GM19452 (cell line): ENCODE measurements at regions not wholly inside any gene's neighbourhood (a gene's known extent, or its start where the extent isn't known, plus 50 kb on each side); places are given as distances from the start of the nearest gene placed in this dataset.

ENCODE experiments used
- ATAC-seq: cut with Tn5 transposase; IDR thresholded peaks from one replicate; pipeline ENCODE4 v1.9.1; 2021; ENCODE audit not compliant: unreplicated experiment

DNA sequence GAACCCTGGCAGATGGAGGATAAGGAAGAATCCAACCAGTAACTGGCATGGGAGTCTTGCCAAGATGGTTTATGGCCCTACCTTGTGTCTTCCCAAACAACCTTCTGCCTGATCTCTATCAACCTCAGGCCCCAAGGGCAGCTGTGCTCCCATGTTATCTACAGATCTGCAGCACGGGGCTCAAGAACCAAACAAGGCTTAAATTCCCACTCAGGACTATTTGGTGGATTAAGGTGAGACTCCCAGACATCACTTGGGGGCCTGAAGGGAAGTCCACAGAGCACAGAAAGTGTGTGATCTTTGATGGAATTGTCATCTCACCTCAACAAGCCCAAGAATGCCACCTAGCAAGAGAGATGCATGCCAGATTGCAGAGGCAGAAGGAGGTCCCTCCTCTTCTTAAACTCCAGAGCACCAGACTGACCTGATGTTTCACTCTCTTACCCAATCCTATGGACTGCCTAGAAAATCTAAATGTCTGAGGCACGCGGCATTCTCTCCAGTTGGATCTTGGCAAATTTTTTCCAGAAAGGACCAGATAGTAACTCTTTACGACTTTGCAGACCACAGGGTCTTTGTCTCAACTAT, 759.5 kb upstream of the TBX3 start:
- ATAC-seq, result no peak

DNA sequence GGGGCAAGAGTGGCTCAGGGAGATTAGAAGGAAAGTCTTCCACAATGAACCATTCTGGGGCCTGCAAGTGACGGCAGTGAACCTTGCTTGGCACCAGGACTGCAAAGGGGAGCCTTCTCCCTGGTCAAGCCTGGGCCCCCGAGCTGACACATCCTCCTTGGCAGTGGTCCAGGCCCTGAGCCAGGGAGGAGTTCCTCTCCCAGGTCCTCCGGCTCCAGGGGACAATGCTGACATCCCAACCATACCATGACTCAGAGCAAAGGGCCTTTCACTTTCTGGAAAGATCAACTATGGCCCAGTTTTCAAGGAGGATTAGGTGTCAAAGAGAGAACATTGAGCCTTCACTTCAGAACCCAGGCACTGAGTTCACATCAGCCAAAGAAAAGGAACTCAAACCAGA, 756.5 kb upstream of the TBX3 start:
- ATAC-seq, result no peak

DNA sequence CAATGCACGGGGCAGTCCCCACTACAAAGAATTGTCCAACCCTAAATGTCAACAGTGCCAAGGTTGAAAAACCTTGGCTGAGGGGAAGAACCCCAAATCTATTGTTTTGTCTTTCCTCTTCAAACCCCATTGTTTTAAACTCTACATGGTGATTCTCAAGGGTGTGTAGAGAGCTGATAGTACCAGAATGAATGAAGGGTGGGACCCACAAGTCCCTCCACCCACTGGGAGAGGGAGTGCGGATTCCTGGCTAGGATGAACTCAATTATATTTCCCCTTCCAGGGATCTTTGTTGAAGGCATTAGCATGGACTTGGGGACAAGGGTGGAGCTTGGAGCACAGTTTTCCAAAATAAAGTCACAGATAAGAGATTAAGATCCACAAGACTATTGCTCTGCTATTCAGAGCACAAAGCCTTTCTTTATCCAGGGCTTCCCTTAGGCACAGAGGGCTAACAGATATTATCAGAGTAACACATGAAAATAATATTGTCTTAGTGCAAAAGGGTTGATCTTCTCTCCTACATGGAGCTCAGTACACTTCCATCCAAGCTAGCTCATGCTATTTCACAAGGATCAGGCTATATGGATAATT, 755.1 kb upstream of the TBX3 start:
- ATAC-seq, result no peak

DNA sequence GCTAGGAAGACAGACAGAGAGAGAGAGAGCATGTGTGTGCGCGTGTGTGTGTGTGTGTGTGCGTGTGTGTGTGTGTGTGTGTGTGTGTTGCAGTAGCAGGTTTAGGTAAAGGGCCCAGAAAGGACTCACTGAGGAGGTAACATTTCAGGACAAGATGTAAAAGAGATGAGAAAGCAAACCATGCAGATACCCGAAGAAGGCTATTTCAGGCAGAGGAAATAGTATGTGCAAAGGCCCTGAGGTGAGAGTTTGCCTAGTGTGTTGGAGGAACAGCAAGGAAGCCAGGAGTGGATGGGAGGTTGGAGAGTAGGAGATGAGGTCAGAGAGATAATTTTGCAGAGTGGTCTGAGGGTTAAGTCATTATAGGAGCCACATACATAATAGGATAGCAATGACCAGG, 754.3 kb upstream of the TBX3 start:
- no peak for ATAC-seq

DNA sequence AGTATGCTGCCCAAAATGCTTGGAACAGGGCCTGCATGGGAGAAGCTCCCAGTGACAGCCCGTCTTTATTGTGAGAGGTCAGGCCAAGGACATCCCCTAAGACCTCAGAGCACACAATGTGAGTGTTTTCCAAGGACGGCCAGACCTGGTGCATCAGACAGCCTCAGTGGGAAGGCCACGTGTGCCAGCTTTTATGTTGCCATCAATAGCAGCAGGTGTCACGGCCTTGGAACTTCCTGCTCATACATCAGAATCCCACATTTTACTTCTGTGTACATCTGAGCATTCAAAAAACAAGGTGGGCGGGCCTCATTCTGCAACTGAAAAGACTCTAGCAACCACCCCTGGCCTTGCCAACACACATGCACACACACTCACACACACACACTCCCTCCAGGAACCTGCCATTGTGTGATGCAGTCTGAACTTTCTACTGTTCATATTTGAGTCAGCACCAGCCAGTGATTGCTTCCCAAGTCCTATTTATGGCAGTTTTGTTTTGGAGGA, 753.1 kb upstream of the TBX3 start:
- no peak for ATAC-seq

DNA sequence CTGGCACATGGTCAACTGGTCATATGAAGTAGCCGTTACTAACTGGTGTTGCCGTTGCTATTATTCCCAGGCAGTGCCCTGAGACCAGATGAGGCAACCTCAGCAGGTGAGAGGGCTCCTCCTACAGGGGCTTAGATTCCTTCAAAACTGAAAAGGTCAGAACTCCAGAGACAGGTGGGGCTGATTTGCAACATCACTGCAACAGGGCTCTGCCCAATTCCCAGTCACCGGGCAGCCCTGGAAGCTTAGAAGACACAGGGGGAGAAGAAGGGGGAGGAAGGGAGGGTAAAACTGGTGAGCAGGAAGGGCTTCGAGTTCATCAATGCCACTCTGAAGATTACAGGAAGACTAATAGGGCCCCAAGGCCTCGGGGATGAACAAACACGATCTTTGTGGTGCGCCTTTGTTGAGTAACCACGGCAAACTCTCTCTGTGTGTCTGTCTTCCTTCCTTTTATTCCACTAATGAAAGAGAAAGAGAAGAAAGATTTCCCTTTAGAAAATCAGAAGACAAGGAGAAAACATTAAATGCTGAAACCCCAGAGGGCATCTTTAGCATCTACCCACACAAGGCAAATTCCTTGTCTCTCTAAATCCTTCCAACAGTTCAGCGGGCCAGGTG, 749.1 kb upstream of the TBX3 start:
- ATAC-seq, result no peak

DNA sequence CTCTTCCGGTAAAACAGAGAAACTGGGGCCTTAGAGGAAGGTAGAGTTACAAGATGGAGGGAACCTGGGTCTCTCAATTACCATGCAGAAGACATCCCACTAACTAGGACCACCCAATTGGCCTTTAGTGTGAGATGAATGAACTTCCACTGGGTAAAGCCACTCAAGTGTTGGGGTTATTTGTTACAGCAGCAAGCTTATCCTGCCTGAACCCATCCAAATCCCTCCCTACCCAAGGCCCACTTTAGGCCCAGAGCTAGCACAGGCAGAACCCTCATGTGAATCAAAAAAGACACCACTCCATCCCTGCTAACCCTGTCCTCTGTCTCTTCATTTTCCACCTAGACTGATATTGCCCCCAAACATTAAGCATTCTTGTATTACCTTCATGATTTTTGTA, 746.7 kb upstream of the TBX3 start:
- no peak for ATAC-seq

DNA sequence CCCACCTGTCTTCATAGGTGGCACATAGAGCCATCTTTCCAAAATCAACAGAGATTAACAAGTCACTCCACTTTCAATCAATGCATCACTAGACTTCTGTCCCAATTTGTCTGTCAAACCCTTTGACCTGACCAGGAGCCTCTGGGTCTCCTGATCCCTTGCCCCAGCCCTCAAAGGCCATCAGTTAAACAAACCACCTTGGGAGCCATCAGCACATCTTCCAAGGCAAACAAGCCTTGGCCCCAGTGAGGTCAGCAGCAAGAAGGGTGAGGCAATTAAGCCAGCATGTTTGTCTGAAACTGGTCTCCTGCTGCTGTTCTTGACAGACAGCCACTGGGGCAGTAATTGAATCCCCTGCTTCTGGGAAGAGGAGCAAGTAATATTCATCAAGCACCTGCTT, 742.8 kb upstream of the TBX3 start:
- ATAC-seq, result no peak

DNA sequence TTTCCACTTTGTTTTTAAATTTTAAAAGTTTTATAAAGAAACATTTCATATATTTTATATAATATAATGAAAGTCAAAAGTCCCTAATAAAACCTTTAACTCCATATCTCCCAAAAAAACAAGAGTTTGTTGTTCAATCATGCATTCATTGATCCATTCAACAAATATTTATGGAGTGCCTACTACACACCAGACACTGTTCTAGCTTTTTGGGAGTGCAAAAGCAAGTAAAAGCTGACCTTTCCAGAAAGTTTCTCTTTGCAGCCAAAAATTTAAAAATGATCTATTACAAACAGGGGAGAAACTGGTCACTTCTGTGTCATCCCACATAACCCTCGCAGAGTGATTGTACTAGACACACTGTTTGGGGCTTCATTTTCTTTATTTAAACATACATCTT, 740.0 kb upstream of the TBX3 start:
- no peak for ATAC-seq

DNA sequence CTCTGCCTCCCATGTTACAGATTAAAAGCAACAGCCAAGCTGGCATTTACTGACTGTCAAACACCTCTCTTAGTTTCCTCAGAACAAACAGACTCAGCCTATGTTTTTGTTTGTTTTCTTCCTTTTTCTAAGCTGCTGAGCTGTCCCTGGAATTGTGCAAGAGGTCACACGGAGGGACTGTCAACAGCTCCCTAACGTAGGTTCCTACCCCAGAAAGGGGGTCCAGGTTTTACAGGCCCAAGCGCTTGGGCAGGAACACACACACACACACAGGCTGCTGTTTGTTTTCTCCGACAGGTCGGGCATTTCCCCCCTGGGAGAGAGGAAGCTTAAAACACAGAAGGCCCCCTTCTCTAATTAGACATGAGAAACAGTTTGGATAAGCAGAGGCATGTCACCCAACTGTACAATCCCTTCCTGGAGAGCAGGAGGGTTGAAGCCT, 739.6 kb upstream of the TBX3 start:
- ATAC-seq, result no peak

DNA sequence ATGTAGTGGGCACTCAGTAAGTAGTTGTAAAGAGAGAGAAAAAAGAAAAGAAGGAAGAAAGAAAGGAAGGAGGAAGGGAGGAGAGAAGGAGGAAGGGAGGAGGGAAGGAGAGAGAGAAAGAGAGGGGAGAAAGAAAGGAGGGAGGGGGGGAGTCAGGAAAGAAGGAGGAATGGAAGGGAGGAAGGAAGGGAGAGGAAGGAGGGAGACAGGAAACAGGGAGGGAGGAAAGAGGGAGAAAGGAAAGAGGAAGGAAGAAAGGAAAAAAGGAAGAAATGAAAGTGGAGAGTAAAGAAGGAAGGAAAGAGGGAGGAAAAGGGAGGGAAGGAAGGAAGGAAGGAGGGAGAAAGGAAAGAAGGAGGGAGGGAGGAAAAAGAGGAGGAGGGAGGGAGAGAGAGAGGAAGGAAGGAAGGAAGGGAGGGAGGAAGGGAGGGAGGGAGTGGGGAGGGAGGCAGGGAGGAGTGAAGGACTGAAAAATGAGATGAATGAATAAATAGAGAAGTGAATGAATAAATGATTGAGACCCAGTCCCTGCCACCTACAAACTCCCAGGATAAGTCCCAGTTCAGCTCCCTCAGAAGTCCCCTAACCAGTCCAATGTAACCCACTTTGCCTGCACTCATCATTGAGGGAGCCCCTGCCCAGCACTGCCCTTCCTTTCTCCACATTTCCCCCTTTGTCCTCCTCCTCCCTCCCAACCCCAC, 739.0 kb upstream of the TBX3 start:
- no peak for ATAC-seq

DNA sequence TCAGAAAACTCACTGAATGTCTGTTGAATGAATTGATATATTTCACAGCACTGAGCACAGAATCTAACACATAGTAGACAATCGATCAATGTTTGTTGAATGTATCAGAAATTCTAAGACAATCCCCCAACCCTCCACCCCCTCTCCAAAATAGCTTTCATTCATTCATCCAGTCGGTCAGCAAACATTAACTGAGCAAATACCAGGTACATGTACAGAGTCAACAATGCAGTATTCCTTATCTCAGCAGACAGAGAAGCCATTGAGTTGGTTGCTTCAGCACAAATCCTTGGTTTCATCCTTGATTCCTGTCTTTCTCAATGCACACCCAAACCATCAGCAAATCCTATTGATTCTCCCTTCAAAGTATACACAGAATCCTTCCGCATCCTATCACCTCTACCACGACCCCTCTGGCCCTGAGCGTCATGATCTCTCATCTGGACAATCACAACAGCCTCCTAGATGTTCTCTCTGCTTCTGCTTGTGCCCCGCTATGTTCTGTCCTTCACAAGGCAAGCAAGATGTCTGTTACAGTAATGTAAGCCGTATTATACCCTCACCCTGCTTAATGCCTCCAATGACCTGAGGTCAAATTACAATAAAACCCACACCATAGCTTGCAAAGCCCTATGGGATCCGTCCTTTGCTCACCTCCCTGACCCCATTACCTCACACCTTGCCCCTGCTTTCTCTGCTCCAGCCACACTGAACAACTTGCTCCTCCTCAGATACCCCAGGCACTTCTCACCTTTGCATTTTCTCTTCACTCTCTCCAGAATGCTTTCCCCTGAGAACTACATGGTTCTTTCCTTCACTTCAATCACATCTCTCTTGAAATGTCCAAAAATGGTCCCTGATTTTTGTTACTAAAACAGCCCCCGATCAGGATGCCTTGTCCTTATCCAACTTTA, 738.1 kb upstream of the TBX3 start:
- ATAC-seq, result no peak

DNA sequence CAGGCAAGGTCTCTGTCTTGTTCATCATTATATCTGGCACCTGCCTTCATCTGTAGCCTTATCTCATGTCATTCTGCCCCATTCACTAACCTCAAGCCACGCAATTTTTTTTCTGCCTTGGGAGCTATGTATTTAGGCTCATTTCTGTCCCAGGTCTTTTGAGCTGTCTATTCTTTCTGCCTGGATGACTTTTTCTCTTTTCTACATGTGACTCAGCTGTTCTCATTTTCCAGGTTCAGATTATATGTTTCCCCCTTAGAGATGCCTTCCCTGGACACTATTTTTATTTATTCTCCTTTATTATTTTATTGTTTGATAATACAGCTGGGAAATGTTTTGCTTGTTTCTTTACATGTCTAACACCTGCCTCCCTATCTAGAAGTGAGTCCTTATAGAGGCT, 737.4 kb upstream of the TBX3 start:
- ATAC-seq, result no peak

DNA sequence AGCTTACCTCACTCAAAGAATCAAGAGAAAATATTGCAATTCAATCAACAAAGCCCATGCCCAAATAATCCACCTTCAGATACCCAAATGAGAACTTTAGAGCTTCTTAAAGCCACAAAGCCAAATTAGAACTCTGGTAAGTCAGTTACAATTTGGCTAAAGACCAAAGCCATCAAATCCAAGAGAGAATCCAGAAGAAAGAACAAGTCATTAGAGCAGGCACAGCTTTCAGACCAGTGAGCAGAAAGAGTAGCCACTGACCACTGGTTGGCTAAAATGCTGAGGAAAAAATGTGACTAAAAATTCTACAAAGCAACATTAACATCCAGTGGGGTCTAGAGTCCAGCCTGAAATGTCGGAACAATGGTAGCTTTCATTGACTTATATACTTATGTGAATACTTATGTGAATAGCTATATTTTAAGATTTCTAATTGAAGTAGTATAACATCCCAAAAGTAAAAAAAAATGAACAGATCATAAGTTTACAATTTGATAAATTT, 735.2 kb upstream of the TBX3 start:
- ATAC-seq, result no peak

DNA sequence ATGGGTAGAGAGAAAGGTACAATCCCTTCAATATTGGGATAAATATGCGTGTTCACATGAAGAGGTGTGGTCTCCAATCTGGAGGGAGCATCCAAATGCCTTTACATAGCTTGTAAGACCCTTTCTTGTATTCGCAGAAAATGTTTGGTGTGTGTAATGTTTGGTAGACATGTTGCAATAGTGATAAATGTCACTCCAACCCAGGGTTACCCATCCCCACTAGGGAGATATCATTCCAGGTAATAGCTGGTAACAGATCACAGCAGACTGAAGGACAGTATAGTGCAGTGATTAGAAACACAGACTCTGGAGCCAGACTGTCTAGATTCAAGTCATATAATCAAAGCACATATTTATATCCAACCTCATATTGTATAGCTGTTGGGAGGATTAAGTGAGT, 733.6 kb upstream of the TBX3 start:
- no peak for ATAC-seq

DNA sequence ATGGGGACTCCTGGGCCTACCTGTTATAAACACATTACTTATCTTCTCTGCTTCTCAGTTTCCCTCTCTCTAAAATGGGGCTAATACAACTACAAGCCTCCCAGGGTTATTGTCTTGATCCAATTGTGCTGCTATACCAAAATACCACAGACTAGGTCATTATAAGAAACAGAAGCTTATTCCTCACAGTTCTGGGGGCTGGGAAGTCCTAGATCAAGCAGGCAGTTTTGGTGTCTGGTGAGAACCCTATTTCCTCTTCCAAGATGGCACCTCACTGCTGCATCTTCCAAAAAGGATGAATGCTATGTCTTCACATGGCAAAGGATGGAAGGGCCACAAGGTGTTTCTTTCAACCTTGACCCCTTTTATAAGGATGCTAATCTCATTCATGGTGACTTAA, 732.9 kb upstream of the TBX3 start:
- ATAC-seq, result no peak

DNA sequence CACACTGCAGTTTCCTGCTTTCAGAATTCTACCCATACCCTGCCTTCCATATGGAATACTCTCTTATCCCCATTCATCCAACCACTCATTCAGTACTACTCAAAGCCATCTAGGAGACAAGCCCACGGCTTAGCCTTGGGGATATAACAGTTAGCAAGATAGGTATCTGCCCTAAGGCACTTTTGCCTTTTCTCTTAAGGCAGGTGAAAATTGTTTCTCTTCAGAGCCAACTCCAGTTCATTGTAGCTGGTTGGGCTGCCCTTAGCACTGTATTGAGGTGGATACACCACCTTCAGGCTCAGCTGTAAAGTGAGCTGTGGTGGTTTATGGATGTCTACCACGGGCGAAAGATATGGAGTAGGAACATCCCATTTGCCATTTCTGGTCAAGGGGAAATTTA, 729.7 kb upstream of the TBX3 start:
- ATAC-seq, result no peak

DNA sequence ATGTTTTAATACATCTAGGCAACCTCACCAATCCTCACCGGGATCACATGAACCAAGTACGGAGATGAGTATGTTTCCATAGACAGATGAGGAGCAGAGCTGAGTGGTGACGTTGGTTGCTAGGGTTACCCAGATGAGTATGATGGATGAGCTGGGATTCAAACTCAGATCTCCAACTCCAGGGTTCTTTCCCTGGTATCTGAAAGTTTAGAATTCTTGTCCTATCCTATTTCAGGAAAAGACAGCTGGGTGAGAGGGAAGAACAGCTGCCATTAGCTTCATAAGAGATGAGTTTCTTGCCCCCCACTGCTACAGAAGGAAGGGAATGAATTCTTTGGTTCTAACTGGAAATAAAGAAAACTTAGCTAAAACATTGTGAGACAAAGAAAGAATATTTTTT, 728.9 kb upstream of the TBX3 start:
- ATAC-seq, result no peak

DNA sequence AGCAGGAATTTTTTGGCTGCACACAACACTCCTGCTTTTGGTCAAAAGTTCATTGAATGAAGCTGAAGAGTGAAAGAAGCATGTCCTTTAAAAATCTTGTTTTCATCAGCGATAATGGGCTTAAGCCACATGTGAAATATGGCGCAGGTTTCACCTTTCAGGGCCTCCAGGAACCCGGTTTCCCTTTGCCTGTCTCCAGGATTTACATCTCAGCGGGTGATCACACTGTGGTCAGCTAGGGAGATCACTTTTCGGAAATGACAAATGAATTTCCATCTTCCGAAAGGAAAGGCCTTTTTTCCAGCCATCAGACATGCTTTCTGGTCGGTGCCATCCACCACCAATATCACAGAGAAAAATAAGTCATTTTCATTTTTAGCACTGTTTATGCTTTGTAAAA, 727.1 kb upstream of the TBX3 start:
- ATAC-seq, result no peak

DNA sequence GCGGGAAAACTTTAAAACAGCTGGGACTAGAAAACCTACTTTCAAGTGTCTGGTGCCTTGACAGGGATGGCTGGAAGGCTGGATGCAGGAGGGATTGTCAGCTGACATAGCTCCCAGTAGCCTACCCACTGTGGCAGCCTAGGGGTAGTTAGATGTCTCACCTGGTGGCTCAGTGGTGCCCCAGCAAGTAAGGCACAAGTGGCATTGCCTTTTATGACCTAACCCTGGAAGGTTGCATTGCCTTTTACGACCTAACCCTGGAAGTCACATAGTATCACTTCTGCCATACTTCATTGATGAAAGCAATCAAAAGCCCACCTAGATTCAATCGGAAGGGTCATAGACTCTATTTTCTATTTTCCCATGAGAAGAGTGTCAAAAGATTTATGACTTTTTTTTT, 724.7 kb upstream of the TBX3 start:
- ATAC-seq, result no peak

DNA sequence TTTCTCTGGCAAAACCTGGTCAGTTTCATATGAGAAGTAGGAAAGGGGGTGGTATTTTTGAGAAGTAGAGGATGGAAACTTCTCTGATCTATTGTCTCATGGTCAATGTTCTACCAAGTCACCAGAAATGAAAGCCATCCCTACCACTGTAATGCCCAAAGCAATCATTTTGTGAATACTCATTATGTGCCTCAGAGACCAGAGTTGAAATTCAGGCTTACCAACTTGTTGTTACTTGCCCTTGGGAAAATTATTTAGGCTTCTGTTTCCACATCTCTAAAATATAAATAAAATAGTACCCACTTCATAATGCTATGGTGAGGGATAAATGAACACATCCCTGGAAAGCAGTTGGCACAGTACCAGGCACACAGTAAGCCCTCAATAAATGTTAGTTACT, 723.7 kb upstream of the TBX3 start:
- no peak for ATAC-seq
